ENCODE measurements at regions not wholly inside any gene's neighbourhood (a gene's known extent, or its start where the extent isn't known, plus 50 kb on each side); places are given as distances from the start of the nearest gene placed in this dataset.

- no peak overlapping the region for H3K4me3 Mint-ChIP-seq
- peaks cover 3% of the 10 kb centered on the region for H3K27me3 Mint-ChIP-seq
- no peak overlapping the region for H3K27ac Mint-ChIP-seq
- H3K4me1 Mint-ChIP-seq (ENCODE audit: low read depth) = no peaks in the 10 kb centered on the region
- no peaks in the 10 kb centered on the region for H3K36me3 Mint-ChIP-seq (ENCODE audit: low read depth)
- peaks cover 5% of the 10 kb centered on the region for H3K9me3 Mint-ChIP-seq
Measured at GRCh38 chr9:88676644-88677043, 141.7 kb downstream of the NXNL2 start.

- H3K36me3 Mint-ChIP-seq (ENCODE audit: low read depth) = no peaks in the 10 kb centered on the region
- H3K9me3 Mint-ChIP-seq = peaks cover 5% of the 10 kb centered on the region
- peaks cover 3% of the 10 kb centered on the region for H3K27me3 Mint-ChIP-seq
- H3K4me1 Mint-ChIP-seq (ENCODE audit: low read depth) = no peaks in the 10 kb centered on the region
- H3K27ac Mint-ChIP-seq = no peak overlapping the region
- no peak overlapping the region for H3K4me3 Mint-ChIP-seq
Measured at GRCh38 chr9:88678008-88678407, 143.0 kb downstream of the NXNL2 start.

GRCh38 chr9:88678431-88678830 is 143.5 kb downstream of the NXNL2 start:
- Mint-ChIP-seq H3K27ac (no peak overlapping the region), H3K4me3 (no peak overlapping the region), H3K27me3 (peaks cover 3% of the 10 kb centered on the region), H3K9me3 (peaks cover 5% of the 10 kb centered on the region), H3K36me3 (ENCODE audit: low read depth) (no peaks in the 10 kb centered on the region), H3K4me1 (ENCODE audit: low read depth) (no peaks in the 10 kb centered on the region)

DNA sequence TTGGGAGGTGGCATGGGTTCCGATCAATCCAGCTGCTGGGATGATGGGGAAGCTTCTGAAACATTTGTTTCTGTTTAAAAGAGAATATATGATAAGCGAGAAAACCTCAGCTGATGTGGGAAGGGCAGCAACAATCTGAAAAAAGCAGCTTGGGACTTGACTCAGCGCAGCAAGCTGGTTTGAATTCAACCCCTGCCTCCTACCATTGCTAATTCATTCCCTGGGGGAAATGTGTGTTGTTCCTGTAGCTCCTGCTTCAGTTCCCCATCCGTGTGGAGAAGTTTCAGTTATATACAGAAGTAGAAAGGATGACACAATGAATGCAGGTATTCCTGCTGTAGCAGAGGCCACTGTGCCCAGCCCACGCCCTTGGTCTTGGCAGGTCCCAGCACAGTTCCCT is 145.1 kb downstream of the NXNL2 start:
- Mint-ChIP-seq H3K9me3 (peaks cover 5% of the 10 kb centered on the region), H3K36me3 (ENCODE audit: low read depth) (no peaks in the 10 kb centered on the region), H3K4me3 (no peak overlapping the region), H3K27ac (no peak overlapping the region), H3K4me1 (ENCODE audit: low read depth) (no peaks in the 10 kb centered on the region), H3K27me3 (peaks cover 3% of the 10 kb centered on the region)

DNA sequence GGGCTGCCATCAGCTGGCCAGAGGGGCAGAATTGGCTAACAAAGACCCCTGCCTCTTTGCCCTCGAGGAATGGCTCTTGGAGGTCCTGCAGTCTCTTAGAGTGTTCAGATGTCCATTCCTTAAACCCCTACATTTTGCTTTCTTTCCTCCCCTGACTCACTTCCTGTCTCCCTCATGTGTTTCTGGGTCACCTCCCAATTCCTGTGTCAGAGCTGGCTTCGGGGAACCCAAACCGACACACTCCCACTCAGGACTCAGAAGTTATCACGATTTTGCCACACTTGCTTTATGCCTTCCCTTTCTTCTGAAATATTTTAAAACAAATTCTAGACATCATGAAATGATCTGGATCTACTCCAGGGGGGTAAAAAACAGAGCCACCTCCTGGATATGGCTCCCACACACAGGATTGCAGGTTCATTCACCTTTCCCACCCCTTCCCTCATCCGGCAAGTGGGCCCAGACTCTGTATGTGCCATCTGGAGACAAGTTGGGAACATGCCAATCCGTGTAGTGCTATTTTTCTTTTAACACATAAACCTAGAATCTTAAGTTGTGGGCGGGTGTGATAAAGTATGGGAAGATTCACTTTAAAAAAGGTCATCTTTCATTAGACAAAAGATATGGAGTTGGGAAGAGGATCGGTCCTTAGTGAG is 145.7 kb downstream of the NXNL2 start:
- Mint-ChIP-seq H3K27ac (no peak overlapping the region), H3K36me3 (ENCODE audit: low read depth) (no peaks in the 10 kb centered on the region), H3K27me3 (peaks cover 3% of the 10 kb centered on the region), H3K4me1 (ENCODE audit: low read depth) (no peaks in the 10 kb centered on the region), H3K9me3 (peaks cover 5% of the 10 kb centered on the region), H3K4me3 (no peak overlapping the region)

GRCh38 chr9:88681434-88681833 is 146.5 kb downstream of the NXNL2 start:
- Mint-ChIP-seq H3K36me3 (ENCODE audit: low read depth) (no peaks in the 10 kb centered on the region), H3K27ac (no peak overlapping the region), H3K4me3 (no peak overlapping the region), H3K4me1 (ENCODE audit: low read depth) (no peaks in the 10 kb centered on the region), H3K9me3 (peaks cover 5% of the 10 kb centered on the region), H3K27me3 (peaks cover 3% of the 10 kb centered on the region)

DNA sequence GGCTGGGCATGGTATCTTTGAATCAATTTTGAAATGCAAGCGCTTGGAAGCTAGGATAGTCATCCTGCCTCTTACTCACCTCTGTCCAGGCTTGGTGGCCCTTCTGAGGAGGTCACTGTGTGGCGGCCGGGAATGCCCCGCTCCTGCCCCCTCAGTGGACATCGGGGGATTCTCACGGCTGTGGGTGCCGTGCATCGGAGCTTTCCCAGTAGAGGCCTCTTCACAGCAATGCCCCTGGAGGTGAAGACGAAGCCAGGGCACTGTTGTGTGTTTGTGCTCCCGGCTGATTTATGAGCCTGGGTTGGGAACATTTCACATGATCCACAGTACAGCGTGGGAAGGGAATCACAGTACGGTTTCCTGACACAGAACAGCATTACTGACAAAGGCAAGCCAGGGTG is 147.5 kb downstream of the NXNL2 start:
- Mint-ChIP-seq H3K27ac (no peak overlapping the region), H3K27me3 (no peaks in the 10 kb centered on the region), H3K9me3 (no peaks in the 10 kb centered on the region), H3K36me3 (ENCODE audit: low read depth) (no peaks in the 10 kb centered on the region), H3K4me3 (no peak overlapping the region), H3K4me1 (ENCODE audit: low read depth) (no peaks in the 10 kb centered on the region)

DNA sequence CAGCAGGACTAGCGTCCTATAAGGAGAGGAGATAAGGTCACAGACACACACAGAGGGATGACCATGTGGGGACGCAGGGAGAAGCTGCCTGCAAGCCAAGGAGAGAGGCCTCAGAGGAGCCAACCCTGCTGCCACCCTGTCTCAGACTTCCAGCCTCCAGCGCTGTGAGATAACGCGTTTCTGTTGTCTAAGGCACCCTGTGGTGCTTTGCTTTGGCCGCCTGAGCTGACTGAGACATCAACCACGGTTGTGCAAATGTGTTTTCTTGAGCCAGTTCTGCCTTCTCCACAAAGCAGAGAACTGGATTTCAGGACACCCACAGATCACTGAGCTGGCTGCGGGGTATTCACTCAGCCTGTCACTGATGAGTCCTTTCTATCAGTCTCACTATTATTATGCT is 149.1 kb downstream of the NXNL2 start:
- H3K36me3 Mint-ChIP-seq (ENCODE audit: low read depth) = no peaks in the 10 kb centered on the region
- H3K9me3 Mint-ChIP-seq = no peaks in the 10 kb centered on the region
- H3K27me3 Mint-ChIP-seq = no peaks in the 10 kb centered on the region
- H3K4me3 Mint-ChIP-seq = no peak overlapping the region
- no peak overlapping the region for H3K27ac Mint-ChIP-seq
- no peaks in the 10 kb centered on the region for H3K4me1 Mint-ChIP-seq (ENCODE audit: low read depth)

- H3K4me3 Mint-ChIP-seq = no peak overlapping the region
- no peaks in the 10 kb centered on the region for H3K4me1 Mint-ChIP-seq (ENCODE audit: low read depth)
- H3K9me3 Mint-ChIP-seq = no peaks in the 10 kb centered on the region
- no peak overlapping the region for H3K27ac Mint-ChIP-seq
- no peaks in the 10 kb centered on the region for H3K36me3 Mint-ChIP-seq (ENCODE audit: low read depth)
- no peaks in the 10 kb centered on the region for H3K27me3 Mint-ChIP-seq
Measured at GRCh38 chr9:88684845-88685244, 149.9 kb downstream of the NXNL2 start.

- no peak overlapping the region for H3K4me3 Mint-ChIP-seq
- H3K27ac Mint-ChIP-seq = no peak overlapping the region
- H3K36me3 Mint-ChIP-seq (ENCODE audit: low read depth) = no peaks in the 10 kb centered on the region
- no peaks in the 10 kb centered on the region for H3K9me3 Mint-ChIP-seq
- no peaks in the 10 kb centered on the region for H3K4me1 Mint-ChIP-seq (ENCODE audit: low read depth)
- H3K27me3 Mint-ChIP-seq = no peaks in the 10 kb centered on the region
Measured at GRCh38 chr9:88685966-88686365, 151.0 kb downstream of the NXNL2 start.

DNA sequence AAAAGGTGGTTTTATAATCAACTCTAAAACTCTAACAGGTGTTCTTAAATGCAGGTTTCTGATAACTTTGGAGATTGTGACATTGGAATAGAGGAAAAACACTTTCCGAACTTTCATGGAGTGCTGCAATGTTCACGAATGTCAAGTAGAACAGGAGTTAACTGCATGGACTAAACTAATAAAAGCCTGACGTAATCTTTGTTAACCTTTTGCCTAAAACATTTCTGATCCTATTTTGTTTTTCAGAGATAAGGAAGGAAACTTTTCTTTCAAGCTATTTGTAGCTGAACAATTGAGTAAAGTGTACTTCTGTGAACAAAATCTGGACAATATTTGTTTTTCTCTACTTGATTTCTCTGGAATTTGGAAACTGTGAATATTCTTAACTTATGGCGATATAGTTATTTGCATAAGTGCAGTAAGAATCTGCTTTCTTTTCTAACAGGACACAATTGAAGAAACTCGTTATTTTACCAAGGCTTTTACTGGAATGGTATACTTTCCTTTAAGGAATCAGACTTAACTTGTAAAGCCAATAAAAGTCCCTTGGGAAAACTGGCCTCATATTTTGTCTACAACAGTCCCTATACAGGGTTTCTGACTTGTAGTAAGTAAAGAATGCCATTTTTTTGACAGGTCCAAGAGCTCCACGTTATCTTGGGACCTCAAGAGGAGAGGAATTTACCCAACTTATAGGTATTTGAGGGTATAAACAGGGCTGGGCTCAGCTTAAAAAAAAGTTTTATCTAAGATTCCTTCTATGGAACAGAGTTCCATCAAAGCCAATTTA is 154.7 kb downstream of the NXNL2 start:
- H3K4me1 Mint-ChIP-seq (ENCODE audit: low read depth) = no peaks in the 10 kb centered on the region
- H3K36me3 Mint-ChIP-seq (ENCODE audit: low read depth) = no peaks in the 10 kb centered on the region
- peaks cover 5% of the 10 kb centered on the region for H3K9me3 Mint-ChIP-seq
- H3K4me3 Mint-ChIP-seq = no peak overlapping the region
- no peak overlapping the region for H3K27ac Mint-ChIP-seq
- peaks cover 12% of the 10 kb centered on the region for H3K27me3 Mint-ChIP-seq

DNA sequence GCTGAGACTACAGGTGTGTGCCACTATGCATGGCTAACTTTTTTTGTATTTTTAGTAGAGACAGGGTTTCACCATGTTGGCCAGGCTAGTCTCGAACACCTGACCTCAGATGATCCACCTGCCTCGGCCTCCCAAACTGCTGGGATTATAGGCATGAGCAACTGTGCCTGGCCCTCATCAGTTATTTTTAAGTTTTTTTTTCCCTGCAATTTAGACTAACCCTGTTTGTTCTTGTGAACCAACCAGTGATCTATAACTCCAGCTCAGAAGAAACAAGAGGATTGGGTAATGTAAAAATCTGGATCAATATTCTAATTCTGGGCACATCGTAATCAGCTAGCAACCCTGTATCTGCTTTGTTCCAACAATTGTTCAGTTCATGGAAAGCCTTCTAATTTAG is 155.7 kb downstream of the NXNL2 start:
- Mint-ChIP-seq H3K4me1 (ENCODE audit: low read depth) (no peaks in the 10 kb centered on the region), H3K4me3 (no peak overlapping the region), H3K9me3 (peaks cover 5% of the 10 kb centered on the region), H3K36me3 (ENCODE audit: low read depth) (no peaks in the 10 kb centered on the region), H3K27ac (no peak overlapping the region), H3K27me3 (peaks cover 17% of the 10 kb centered on the region)

GRCh38 chr9:88691091-88691490 is 156.1 kb downstream of the NXNL2 start:
- H3K36me3 Mint-ChIP-seq (ENCODE audit: low read depth) = no peaks in the 10 kb centered on the region
- no peak overlapping the region for H3K4me3 Mint-ChIP-seq
- peaks cover 5% of the 10 kb centered on the region for H3K9me3 Mint-ChIP-seq
- peaks cover 17% of the 10 kb centered on the region for H3K27me3 Mint-ChIP-seq
- H3K4me1 Mint-ChIP-seq (ENCODE audit: low read depth) = no peaks in the 10 kb centered on the region
- H3K27ac Mint-ChIP-seq = no peak overlapping the region

DNA sequence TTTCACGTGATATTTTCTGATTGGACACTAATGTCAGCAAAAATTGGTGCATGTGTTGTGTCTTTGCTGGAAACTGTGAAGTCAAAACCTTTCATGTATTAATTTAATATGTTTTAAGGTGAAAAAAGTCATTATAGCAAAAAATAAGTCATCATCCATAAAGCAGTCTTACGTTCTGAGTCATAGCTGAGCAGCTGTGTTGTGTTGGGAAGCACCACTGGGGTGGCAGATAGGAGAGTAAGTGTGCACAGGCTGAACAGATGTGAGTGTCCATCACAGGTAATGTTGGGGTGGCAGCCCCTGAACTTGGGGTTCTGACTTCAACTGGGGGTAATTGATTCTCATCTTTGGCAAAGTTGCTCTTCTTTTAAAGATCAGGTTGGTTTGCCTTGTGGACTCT is 156.8 kb downstream of the NXNL2 start:
- no peak overlapping the region for H3K27ac Mint-ChIP-seq
- H3K27me3 Mint-ChIP-seq = peaks cover 17% of the 10 kb centered on the region
- H3K4me1 Mint-ChIP-seq (ENCODE audit: low read depth) = no peaks in the 10 kb centered on the region
- H3K4me3 Mint-ChIP-seq = no peak overlapping the region
- H3K9me3 Mint-ChIP-seq = peaks cover 5% of the 10 kb centered on the region
- no peaks in the 10 kb centered on the region for H3K36me3 Mint-ChIP-seq (ENCODE audit: low read depth)

GRCh38 chr9:88692827-88693226 is 157.8 kb downstream of the NXNL2 start:
- H3K27ac Mint-ChIP-seq = no peak overlapping the region
- peaks cover 5% of the 10 kb centered on the region for H3K9me3 Mint-ChIP-seq
- H3K36me3 Mint-ChIP-seq (ENCODE audit: low read depth) = no peaks in the 10 kb centered on the region
- H3K4me3 Mint-ChIP-seq = no peak overlapping the region
- peaks cover 24% of the 10 kb centered on the region for H3K27me3 Mint-ChIP-seq
- H3K4me1 Mint-ChIP-seq (ENCODE audit: low read depth) = no peaks in the 10 kb centered on the region

- no peaks in the 10 kb centered on the region for H3K4me1 Mint-ChIP-seq (ENCODE audit: low read depth)
- no peak overlapping the region for H3K4me3 Mint-ChIP-seq
- H3K9me3 Mint-ChIP-seq = peaks cover 5% of the 10 kb centered on the region
Measured at GRCh38 chr9:88694625-88695024, 159.6 kb downstream of the NXNL2 start.

More at GRCh38 chr9:88694625-88695024, 159.6 kb downstream of the NXNL2 start:
- H3K27me3 Mint-ChIP-seq = peaks cover 29% of the 10 kb centered on the region
- no peaks in the 10 kb centered on the region for H3K36me3 Mint-ChIP-seq (ENCODE audit: low read depth)
- no peak overlapping the region for H3K27ac Mint-ChIP-seq

Measured in stimulated activated naive CD8-positive, alpha-beta T cell treated with anti-CD3 and anti-CD28 coated beads, Interleukin-15, Interleukin-2, amounts not matched to agents 100 ng/mL and 50 ng/mL, for 24 hours (primary cell).